Thyroid gland (tissue), 4 donors: ENCODE measurements at regions not wholly inside any gene's neighbourhood (a gene's known extent, or its start where the extent isn't known, plus 50 kb on each side); places are given as distances from the start of the nearest gene placed in this dataset.

ENCODE experiments used
- DNase-seq, 2 donors: peaks; one replicate each; pipeline ENCODE4 v3.0.0-alpha.2; 2019
- H3K27ac ChIP-seq, 3 donors: fragments of 200-600 bp; sonication (generic); 1 replicate in 2 of 3; 2 replicates in 1 of 3; pipeline ENCODE4 v1.5.1; 2016 to 2019; ENCODE audit warnings: mild to moderate bottlenecking in 1 of 3, moderate library complexity in 1 of 3
- H3K27me3 ChIP-seq: fragments of 200-600 bp; sonication (generic); one replicate; pipeline ENCODE4 v1.5.1; 2019
- H3K36me3 ChIP-seq, 2 donors: fragments of 200-600 bp; sonication (generic); one replicate each; pipeline ENCODE4 v1.5.1; 2016 to 2019
- H3K4me1 ChIP-seq, 2 donors: fragments of 200-600 bp; sonication (generic); one replicate each; pipeline ENCODE4 v1.5.1; 2017 to 2019
- H3K4me3 ChIP-seq, 3 donors: fragments of 200-600 bp; sonication (generic); replicated peaks in 1 of 3; 1 replicate in 2 of 3; 2 replicates in 1 of 3; pipeline ENCODE4 v1.5.1; 2016; ENCODE audit warnings: mild to moderate bottlenecking in 1 of 3
- H3K9me3 ChIP-seq: fragments of 200-600 bp; sonication (generic); one replicate; pipeline ENCODE4 v1.5.1; 2017
- CTCF ChIP-seq, 6 experiments: fragments of 200-600 bp in 3 of 6; fragments of 450-650 bp in 3 of 6; sonication (generic) in 3 of 6; IDR thresholded peaks; one replicate each; pipeline ENCODE4 v1.5.1; 2016 to 2019; ENCODE audit warnings: antibody characterized with exemption in 6 of 6, mild to moderate bottlenecking in 2 of 6, inconsistent platforms in 1 of 6, moderate library complexity in 1 of 6
- POLR2A ChIP-seq, 2 donors: fragments of 450-650 bp; IDR thresholded peaks; one replicate each; pipeline ENCODE4 v1.6.1; 2017; ENCODE audit warnings: antibody characterized with exemption in 2 of 2, mild to moderate bottlenecking in 2 of 2, moderate library complexity in 1 of 2
- WGBS, 2 donors: methylation state at CpG; one replicate each; pipeline ENCODE4 v1.1.5; 2017; 5-methylcytosine and 5-hydroxymethylcytosine counted together
- intact Hi-C: fragments of 100-400 bp; cut with DNase I; formaldehyde crosslinking; loops from one replicate; pipeline ENCODE4 v1.15.1; 2023

GRCh38 chrX:20382082-20382481, 115.4 kb upstream of the RPS6KA3 start:
- H3K27me3 ChIP-seq: no peaks in the 10 kb centered on the region
- peaks cover 0 to 1% of the 10 kb centered on the region in 2 donors for H3K4me1 ChIP-seq
- 96 to 100% methylated on average over 1 of the region's 1 CpG for WGBS, 2 donors
- DNase-seq: no peak
- no peak overlapping the region for H3K4me3 ChIP-seq
- intact Hi-C loops: no loop called here
- H3K36me3 ChIP-seq: no peaks in the 10 kb centered on the region
- no peak for TF ChIP-seq CTCF (IDR thresholded peaks at IDR 0.05)
- H3K27ac ChIP-seq: no peak overlapping the region
- no peaks in the 10 kb centered on the region for H3K9me3 ChIP-seq

GRCh38 chrX:20378233-20378920, 111.7 kb upstream of the RPS6KA3 start:
- no peaks in the 10 kb centered on the region for H3K27me3 ChIP-seq
- intact Hi-C loops: no loop called here
- H3K9me3 ChIP-seq: no peaks in the 10 kb centered on the region

GRCh38 chrX:20374900-20375438, 108.3 kb upstream of the RPS6KA3 start:
- WGBS, 2 donors: 17 to 26% methylated on average over 4 of the region's 4 CpGs
- H3K36me3 ChIP-seq: no peaks in the 10 kb centered on the region
- peaks cover 0 to 10% of the 10 kb centered on the region in 2 donors for H3K4me1 ChIP-seq
- no peak overlapping the region for H3K4me3 ChIP-seq
- DNase-seq: peak in 1 of 2 donors; percentile 10
- TF ChIP-seq CTCF (IDR thresholded peaks at IDR 0.05): no peak
- TF ChIP-seq POLR2A (IDR thresholded peaks at IDR 0.05): no peak
- intact Hi-C loops: no loop called here
- no peaks in the 10 kb centered on the region for H3K9me3 ChIP-seq
- peak overlapping the region in 1 of 3 donors; percentile 12 for H3K27ac ChIP-seq
- H3K27me3 ChIP-seq: no peaks in the 10 kb centered on the region

More at GRCh38 chrX:20378233-20378920, 111.7 kb upstream of the RPS6KA3 start:
- no peak for DNase-seq
- Histone ChIP-seq H3K4me1 (peaks cover 0 to 10% of the 10 kb centered on the region in 2 donors), H3K4me3 (no peak overlapping the region), H3K27ac (no peak overlapping the region), H3K36me3 (no peaks in the 10 kb centered on the region)
- TF ChIP-seq POLR2A (IDR thresholded peaks at IDR 0.05) (no peak), CTCF (IDR thresholded peaks at IDR 0.05) (no peak)
- WGBS, 2 donors: 73 to 75% methylated on average over 3 of the region's 3 CpGs

GRCh38 chrX:20374450-20374849, 107.7 kb upstream of the RPS6KA3 start:
- Histone ChIP-seq H3K4me1 (peaks cover 0 to 10% of the 10 kb centered on the region in 2 donors), H3K27me3 (no peaks in the 10 kb centered on the region), H3K4me3 (no peak overlapping the region), H3K36me3 (no peaks in the 10 kb centered on the region), H3K9me3 (no peaks in the 10 kb centered on the region), H3K27ac (peak overlapping the region in 1 of 3 donors; percentile 12)
- no peak for DNase-seq
- WGBS, 2 donors: 57 to 71% methylated on average over 4 of the region's 4 CpGs
- intact Hi-C loops: no loop called here
- no peak for TF ChIP-seq CTCF (IDR thresholded peaks at IDR 0.05)
- TF ChIP-seq POLR2A (IDR thresholded peaks at IDR 0.05): no peak

- Histone ChIP-seq H3K4me1 (peaks cover 0 to 10% of the 10 kb centered on the region in 2 donors), H3K9me3 (no peaks in the 10 kb centered on the region), H3K36me3 (no peaks in the 10 kb centered on the region), H3K27ac (no peak overlapping the region), H3K27me3 (no peaks in the 10 kb centered on the region), H3K4me3 (no peak overlapping the region)
- no peak for DNase-seq
- intact Hi-C loops: no loop called here
- 84 to 86% methylated on average over 5 to 6 of the region's 6 CpGs for WGBS, 2 donors
- TF ChIP-seq POLR2A (IDR thresholded peaks at IDR 0.05): no peak
- no peak for TF ChIP-seq CTCF (IDR thresholded peaks at IDR 0.05)
Observed at GRCh38 chrX:20373063-20373462, 106.4 kb upstream of the RPS6KA3 start.
